ENCODE measurements at regions not wholly inside any gene's neighbourhood (a gene's known extent, or its start where the extent isn't known, plus 50 kb on each side); places are given as distances from the start of the nearest gene placed in this dataset.

DNA sequence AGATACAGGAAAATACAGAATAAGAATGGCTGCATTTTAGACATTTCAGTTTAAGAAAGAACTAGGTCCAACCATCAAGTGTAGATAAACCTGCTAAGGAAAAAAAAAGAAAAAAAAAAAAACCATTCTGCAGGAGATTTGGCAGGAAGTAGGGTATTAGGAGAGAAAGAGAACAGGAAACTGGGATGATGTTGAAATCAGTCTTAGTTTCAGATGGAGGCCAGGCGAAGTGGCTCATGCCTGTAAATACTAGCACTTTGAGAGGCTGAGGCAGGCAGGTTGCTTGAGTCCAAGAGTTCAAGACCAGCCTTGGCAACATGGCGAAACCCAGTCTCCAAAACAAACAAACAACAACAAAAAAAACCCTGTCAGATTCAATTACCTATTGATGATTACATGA lies 120.2 kb downstream of the RAB11FIP2 start:
- TF ChIP-seq, protein P1, sequence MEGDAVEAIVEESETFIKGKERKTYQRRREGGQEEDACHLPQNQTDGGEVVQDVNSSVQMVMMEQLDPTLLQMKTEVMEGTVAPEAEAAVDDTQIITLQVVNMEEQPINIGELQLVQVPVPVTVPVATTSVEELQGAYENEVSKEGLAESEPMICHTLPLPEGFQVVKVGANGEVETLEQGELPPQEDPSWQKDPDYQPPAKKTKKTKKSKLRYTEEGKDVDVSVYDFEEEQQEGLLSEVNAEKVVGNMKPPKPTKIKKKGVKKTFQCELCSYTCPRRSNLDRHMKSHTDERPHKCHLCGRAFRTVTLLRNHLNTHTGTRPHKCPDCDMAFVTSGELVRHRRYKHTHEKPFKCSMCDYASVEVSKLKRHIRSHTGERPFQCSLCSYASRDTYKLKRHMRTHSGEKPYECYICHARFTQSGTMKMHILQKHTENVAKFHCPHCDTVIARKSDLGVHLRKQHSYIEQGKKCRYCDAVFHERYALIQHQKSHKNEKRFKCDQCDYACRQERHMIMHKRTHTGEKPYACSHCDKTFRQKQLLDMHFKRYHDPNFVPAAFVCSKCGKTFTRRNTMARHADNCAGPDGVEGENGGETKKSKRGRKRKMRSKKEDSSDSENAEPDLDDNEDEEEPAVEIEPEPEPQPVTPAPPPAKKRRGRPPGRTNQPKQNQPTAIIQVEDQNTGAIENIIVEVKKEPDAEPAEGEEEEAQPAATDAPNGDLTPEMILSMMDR (conservative IDR thresholded peaks at IDR 0.05; ENCODE audit: low read depth in 2 of 2): no peak
- TF ChIP-seq, protein P2, sequence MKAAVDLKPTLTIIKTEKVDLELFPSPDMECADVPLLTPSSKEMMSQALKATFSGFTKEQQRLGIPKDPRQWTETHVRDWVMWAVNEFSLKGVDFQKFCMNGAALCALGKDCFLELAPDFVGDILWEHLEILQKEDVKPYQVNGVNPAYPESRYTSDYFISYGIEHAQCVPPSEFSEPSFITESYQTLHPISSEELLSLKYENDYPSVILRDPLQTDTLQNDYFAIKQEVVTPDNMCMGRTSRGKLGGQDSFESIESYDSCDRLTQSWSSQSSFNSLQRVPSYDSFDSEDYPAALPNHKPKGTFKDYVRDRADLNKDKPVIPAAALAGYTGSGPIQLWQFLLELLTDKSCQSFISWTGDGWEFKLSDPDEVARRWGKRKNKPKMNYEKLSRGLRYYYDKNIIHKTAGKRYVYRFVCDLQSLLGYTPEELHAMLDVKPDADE (IDR thresholded peaks at IDR 0.05): no peak
- TF ChIP-seq CREB1 (CRISPR knock-in tag; IDR thresholded peaks at IDR 0.05; ENCODE audit: low read depth): no peak
- TF ChIP-seq EZH2 (IDR thresholded peaks at IDR 0.05; ENCODE audit: low read depth, unreplicated experiment): no peak
- TF ChIP-seq POLR2AphosphoS5 (IDR thresholded peaks at IDR 0.05; ENCODE audit: low read depth): no peak
- no peak for TF ChIP-seq STAT1 (IDR thresholded peaks at IDR 0.05; ENCODE audit: unreplicated experiment)
- no peak for TF ChIP-seq EZH2phosphoT487 (IDR thresholded peaks at IDR 0.05; ENCODE audit: unreplicated experiment)
- TF ChIP-seq, protein P3, sequence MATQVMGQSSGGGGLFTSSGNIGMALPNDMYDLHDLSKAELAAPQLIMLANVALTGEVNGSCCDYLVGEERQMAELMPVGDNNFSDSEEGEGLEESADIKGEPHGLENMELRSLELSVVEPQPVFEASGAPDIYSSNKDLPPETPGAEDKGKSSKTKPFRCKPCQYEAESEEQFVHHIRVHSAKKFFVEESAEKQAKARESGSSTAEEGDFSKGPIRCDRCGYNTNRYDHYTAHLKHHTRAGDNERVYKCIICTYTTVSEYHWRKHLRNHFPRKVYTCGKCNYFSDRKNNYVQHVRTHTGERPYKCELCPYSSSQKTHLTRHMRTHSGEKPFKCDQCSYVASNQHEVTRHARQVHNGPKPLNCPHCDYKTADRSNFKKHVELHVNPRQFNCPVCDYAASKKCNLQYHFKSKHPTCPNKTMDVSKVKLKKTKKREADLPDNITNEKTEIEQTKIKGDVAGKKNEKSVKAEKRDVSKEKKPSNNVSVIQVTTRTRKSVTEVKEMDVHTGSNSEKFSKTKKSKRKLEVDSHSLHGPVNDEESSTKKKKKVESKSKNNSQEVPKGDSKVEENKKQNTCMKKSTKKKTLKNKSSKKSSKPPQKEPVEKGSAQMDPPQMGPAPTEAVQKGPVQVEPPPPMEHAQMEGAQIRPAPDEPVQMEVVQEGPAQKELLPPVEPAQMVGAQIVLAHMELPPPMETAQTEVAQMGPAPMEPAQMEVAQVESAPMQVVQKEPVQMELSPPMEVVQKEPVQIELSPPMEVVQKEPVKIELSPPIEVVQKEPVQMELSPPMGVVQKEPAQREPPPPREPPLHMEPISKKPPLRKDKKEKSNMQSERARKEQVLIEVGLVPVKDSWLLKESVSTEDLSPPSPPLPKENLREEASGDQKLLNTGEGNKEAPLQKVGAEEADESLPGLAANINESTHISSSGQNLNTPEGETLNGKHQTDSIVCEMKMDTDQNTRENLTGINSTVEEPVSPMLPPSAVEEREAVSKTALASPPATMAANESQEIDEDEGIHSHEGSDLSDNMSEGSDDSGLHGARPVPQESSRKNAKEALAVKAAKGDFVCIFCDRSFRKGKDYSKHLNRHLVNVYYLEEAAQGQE (IDR thresholded peaks at IDR 0.05; ENCODE audit: unreplicated experiment): no peak
- no peak for TF ChIP-seq JUNB (IDR thresholded peaks at IDR 0.05; ENCODE audit: unreplicated experiment)

Measured in GM23338 (cell line).